Endothelial cell of umbilical vein (primary cell): ENCODE measurements at regions not wholly inside any gene's neighbourhood (a gene's known extent, or its start where the extent isn't known, plus 50 kb on each side); places are given as distances from the start of the nearest gene placed in this dataset.

Experiments
- BruUV-seq: library from RNA; stranded (reverse); fragments of 400-500 nt; replicated peaks from 2 replicates; lab custom pipeline; 2021; lab: Mats Ljungman, UMichigan
- CTCF ChIA-PET: fragments of 300-600, 350-600 bp; sonication (Branson Sonifier 250); formaldehyde crosslinking; loops from one replicate; lab custom pipeline; 2021; ENCODE audit warnings: antibody characterized with exemption, inconsistent platforms; lab: Charles Lee
- POLR2A ChIA-PET: fragments of 300-600, 350-600 bp; sonication (Branson Sonifier 250); formaldehyde crosslinking; loops from one replicate; lab custom pipeline; 2021; ENCODE audit warnings: antibody characterized with exemption, inconsistent platforms; lab: Charles Lee
- DNase-seq: peaks from one replicate; pipeline ENCODE4 v3.0.0-alpha.2; 2011; ENCODE audit warnings: low read depth, low spot score
- FAIRE-seq: peaks from 2 replicates; lab custom pipeline; 2011; peaks lifted over from hg19 to GRCh38; lab: Jason Lieb, UNC
- H2AFZ ChIP-seq: 2 replicates; pipeline ENCODE4 v1.6.0; 2012; ENCODE audit warnings: low read depth, low read length, control low read depth, inconsistent platforms
- H3K27ac ChIP-seq: 2 replicates; pipeline ENCODE4 v1.5.1; 2011; ENCODE audit warnings: low read depth, mild to moderate bottlenecking, control low read depth, low read length, moderate library complexity; ENCODE audit not compliant: insufficient read depth
- H3K27me3 ChIP-seq, 2 experiments: 2 replicates each; pipeline versions ENCODE4 v1.6.0 to v1.6.1; 2011; ENCODE audit warnings: low read length in 2 of 2, mixed read lengths in 1 of 2; ENCODE audit not compliant: control insufficient read depth in 2 of 2, insufficient read depth in 2 of 2
- H3K36me3 ChIP-seq, 2 experiments: 2 replicates in 1 of 2; 3 replicates in 1 of 2; pipeline ENCODE4 v1.5.1; 2011; ENCODE audit warnings: low read length in 2 of 2, mild to moderate bottlenecking in 1 of 2, moderate library complexity in 1 of 2; ENCODE audit not compliant: control insufficient read depth in 2 of 2, insufficient read depth in 2 of 2; ENCODE audit errors: extremely low read depth in 1 of 2
- H3K4me1 ChIP-seq: 3 replicates; pipeline ENCODE4 v1.5.1; 2011; ENCODE audit warnings: mild to moderate bottlenecking, low read length; ENCODE audit not compliant: control insufficient read depth, insufficient read depth; ENCODE audit errors: extremely low read depth
- H3K4me2 ChIP-seq: 2 replicates; pipeline ENCODE4 v1.6.1; 2011; ENCODE audit warnings: low read length, control low read depth, mixed read lengths; ENCODE audit not compliant: insufficient read depth
- H3K4me3 ChIP-seq, 3 experiments: fragments of 200-600 bp in 1 of 3; sonication (generic), shearing (Covaris generic) in 1 of 3; replicated peaks in 1 of 3; 2 replicates each; pipeline ENCODE4 v1.5.1; 2011 to 2016; ENCODE audit warnings: control low read depth in 3 of 3, low read length in 3 of 3, mild to moderate bottlenecking in 2 of 3, inconsistent platforms in 1 of 3, low read depth in 1 of 3, moderate library complexity in 1 of 3; ENCODE audit not compliant: insufficient read depth in 1 of 3
- H3K79me2 ChIP-seq: 2 replicates; pipeline ENCODE4 v1.6.0; 2012; ENCODE audit warnings: low read length, inconsistent platforms; ENCODE audit not compliant: control insufficient read depth, insufficient read depth
- H3K9ac ChIP-seq: replicated peaks from 2 replicates; pipeline ENCODE3; 2011; ENCODE audit warnings: low read length, control low read depth; ENCODE audit not compliant: insufficient read depth; ENCODE audit errors: extremely low read depth
- H3K9me1 ChIP-seq: replicated peaks from 3 replicates; pipeline ENCODE4 v1.6.0; 2011; ENCODE audit warnings: mild to moderate bottlenecking, low read length; ENCODE audit not compliant: control insufficient read depth, insufficient read depth; ENCODE audit errors: extremely low read depth
- H3K9me3 ChIP-seq: replicated peaks from 2 replicates; pipeline ENCODE4 v1.5.1; 2012; ENCODE audit warnings: low read length, inconsistent platforms; ENCODE audit not compliant: control insufficient read depth, insufficient read depth
- H4K20me1 ChIP-seq: replicated peaks from 2 replicates; pipeline ENCODE3; 2011; ENCODE audit warnings: mild to moderate bottlenecking, low read length; ENCODE audit not compliant: control insufficient read depth, insufficient read depth; ENCODE audit errors: extremely low read depth
- CTCF ChIP-seq, 2 donors: IDR thresholded peaks; 1 replicate in 1 of 2; 2 replicates in 1 of 2; pipeline ENCODE4 v1.5.1; 2011; ENCODE audit warnings: low read length in 2 of 2, mild to moderate bottlenecking in 2 of 2, moderate library complexity in 2 of 2, control low read depth in 1 of 2, inconsistent platforms in 1 of 2, low read depth in 1 of 2; ENCODE audit not compliant: insufficient read depth in 1 of 2; ENCODE audit errors: extremely low read depth in 1 of 2
- EZH2 ChIP-seq: IDR thresholded peaks from 2 replicates; pipeline ENCODE4 v1.6.1; 2012; ENCODE audit warnings: borderline replicate concordance, low read depth, mild to moderate bottlenecking, moderate library complexity, low read length, inconsistent platforms; ENCODE audit not compliant: severe bottlenecking
- GATA2 ChIP-seq: IDR thresholded peaks from 2 replicates; pipeline ENCODE4 v1.7.0; 2011; ENCODE audit warnings: low read depth, mild to moderate bottlenecking, moderate library complexity, mixed read lengths, low read length; ENCODE audit not compliant: insufficient read length, insufficient read depth
- MYC ChIP-seq: IDR thresholded peaks from one replicate; pipeline ENCODE4 v1.6.1; 2011; ENCODE audit warnings: mild to moderate bottlenecking, low read depth, low read length
- POLR2A ChIP-seq: IDR thresholded peaks from 2 replicates; pipeline ENCODE4 v1.6.1; 2012; ENCODE audit warnings: low read depth, mild to moderate bottlenecking, control low read depth, low read length
- POLR2AphosphoS5 ChIP-seq: IDR thresholded peaks from 2 replicates; pipeline ENCODE4 v1.6.1; 2012; ENCODE audit warnings: low read depth, mild to moderate bottlenecking, control low read depth, low read length, moderate library complexity; ENCODE audit not compliant: insufficient read depth
- dilution Hi-C: fragments of 300-500 bp; cut with MboI; formaldehyde crosslinking; loops from one replicate; pipeline ENCODE4 v1.15.0; 2019; ENCODE audit warnings: low sequenced_read_pairs; ENCODE audit not compliant: extremely low pct_ligation_motif_present
- intact Hi-C: fragments of 100-400 bp; cut with micrococcal nuclease; formaldehyde crosslinking; loops from one replicate; pipeline ENCODE4 v1.10.0; 2022

DNA sequence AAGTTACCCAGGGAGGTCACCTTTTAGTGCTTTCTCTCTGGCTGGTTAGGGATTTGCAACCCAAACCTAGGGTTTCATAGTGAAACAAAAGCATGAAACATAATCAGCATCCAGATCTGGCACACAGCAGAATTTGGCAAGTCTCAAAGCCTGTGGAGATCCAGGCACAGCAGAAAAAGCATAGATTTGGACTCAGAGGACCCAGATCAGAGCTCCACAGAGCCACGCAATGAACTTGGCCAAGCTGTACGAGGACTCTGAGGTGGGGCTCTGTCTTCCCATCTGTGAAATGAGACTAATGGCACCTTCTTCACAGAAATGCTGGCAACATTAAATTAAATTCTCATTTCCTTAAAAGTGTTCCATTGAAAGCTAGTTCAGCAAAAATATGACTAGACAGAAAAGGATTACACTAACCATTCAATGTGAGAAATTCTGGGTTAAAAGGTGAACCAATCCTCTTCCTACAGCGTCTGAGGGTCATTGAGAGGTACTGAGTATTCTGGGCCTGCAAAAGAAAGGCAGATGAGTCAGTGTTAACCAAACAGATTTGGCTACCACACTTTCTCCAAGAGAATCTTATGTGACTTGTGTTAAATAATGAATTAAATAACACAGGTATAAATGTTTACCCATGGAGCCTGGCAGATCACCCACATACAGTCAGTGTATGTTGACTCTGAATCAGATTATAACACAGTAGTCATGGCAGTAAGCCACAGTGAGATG, 266.3 kb downstream of the MREG start:
- intact Hi-C loops, result no loop called here

More for the DNA sequence above, 266.3 kb downstream of the MREG start:
- Histone ChIP-seq H3K9ac (no peak overlapping the region), H3K4me2 (no peak overlapping the region), H3K9me1 (no peaks in the 10 kb centered on the region), H3K4me1 (no peaks in the 10 kb centered on the region), H3K27ac (no peak overlapping the region), H3K27me3 (no peaks in the 10 kb centered on the region), H3K36me3 (peaks cover 9 to 39% of the 10 kb centered on the region in 2 experiments), H4K20me1 (no peaks in the 10 kb centered on the region), H3K9me3 (no peaks in the 10 kb centered on the region), H3K79me2 (no peaks in the 10 kb centered on the region), H2AFZ (no peak overlapping the region), H3K4me3 (no peak overlapping the region)
- dilution Hi-C loops, result no loop called here
- no peak for TF ChIP-seq POLR2AphosphoS5
- TF ChIP-seq CTCF (IDR thresholded peaks at IDR 0.05; ENCODE audit: extremely low read depth in 1 of 2, insufficient read depth in 1 of 2, low read depth in 1 of 2, low read length in 2 of 2), result no peak
- TF ChIP-seq GATA2, result no peak
- TF ChIP-seq POLR2A, result no peak
- no peak for TF ChIP-seq MYC
- no peak for TF ChIP-seq EZH2
- BruUV-seq, result no TSS peak
- POLR2A ChIA-PET, result no interaction called here
- FAIRE-seq (no peak), DNase-seq (no peak)
- CTCF ChIA-PET, result interaction anchor here (0.8 kb wide), 1 partner anchor 16 kb away, joined by 3 read pairs; no protein-coding TSS in a partner anchor
